ENCODE measurements at regions not wholly inside any gene's neighbourhood (a gene's known extent, or its start where the extent isn't known, plus 50 kb on each side); places are given as distances from the start of the nearest gene placed in this dataset.

DNA sequence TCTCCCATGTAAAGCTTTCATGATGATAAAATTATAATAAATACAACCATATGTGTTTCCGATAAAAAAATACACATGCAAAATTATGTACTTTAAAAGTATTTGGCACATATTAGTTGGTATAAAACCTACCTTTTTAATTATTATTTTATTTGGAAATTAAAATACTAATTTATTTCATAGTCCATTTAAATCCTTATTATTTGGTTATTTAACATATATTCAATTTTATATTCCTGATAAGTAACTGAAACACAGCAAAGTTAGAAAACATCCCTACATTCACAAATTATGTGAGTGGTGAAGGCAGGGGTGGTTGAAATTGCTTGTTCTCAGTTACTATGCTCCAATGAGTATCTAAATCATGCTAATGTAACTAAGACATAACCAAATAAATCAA is 920.5 kb downstream of the SLITRK1 start:
- no peak for TF ChIP-seq ZFX (IDR thresholded peaks at IDR 0.05)
- TF ChIP-seq, protein P1, sequence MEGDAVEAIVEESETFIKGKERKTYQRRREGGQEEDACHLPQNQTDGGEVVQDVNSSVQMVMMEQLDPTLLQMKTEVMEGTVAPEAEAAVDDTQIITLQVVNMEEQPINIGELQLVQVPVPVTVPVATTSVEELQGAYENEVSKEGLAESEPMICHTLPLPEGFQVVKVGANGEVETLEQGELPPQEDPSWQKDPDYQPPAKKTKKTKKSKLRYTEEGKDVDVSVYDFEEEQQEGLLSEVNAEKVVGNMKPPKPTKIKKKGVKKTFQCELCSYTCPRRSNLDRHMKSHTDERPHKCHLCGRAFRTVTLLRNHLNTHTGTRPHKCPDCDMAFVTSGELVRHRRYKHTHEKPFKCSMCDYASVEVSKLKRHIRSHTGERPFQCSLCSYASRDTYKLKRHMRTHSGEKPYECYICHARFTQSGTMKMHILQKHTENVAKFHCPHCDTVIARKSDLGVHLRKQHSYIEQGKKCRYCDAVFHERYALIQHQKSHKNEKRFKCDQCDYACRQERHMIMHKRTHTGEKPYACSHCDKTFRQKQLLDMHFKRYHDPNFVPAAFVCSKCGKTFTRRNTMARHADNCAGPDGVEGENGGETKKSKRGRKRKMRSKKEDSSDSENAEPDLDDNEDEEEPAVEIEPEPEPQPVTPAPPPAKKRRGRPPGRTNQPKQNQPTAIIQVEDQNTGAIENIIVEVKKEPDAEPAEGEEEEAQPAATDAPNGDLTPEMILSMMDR (conservative IDR thresholded peaks at IDR 0.05), result no peak
